GM18909 (cell line): ENCODE measurements at regions not wholly inside any gene's neighbourhood (a gene's known extent, or its start where the extent isn't known, plus 50 kb on each side); places are given as distances from the start of the nearest gene placed in this dataset.

Experiments used
- ATAC-seq: cut with Tn5 transposase; IDR thresholded peaks from one replicate; pipeline ENCODE4 v1.9.1; 2021; ENCODE audit warnings: mild to moderate bottlenecking; ENCODE audit not compliant: unreplicated experiment, poor library complexity

- ATAC-seq = no peak
Measured at GRCh38 chr18:42657551-42657950, 457.9 kb downstream of the RIT2 start.

DNA sequence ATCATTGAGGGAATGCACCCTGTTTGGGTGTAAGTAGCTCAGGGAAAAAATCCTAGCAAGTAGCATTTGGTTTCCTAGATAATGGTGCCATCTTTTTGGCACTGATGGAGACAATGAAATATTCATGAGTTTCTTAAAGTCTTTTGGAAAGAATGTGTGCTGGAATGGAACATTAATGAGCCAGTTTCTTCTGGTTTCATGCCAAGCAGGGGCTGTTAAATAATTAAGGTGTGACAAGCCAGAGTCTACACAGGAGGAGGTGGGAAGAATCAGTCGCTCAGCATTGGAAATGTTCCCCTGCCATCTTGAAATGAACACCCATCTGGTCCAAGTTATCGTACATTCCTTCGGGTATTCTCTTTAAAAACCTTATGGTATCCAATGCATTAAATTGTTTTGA lies 457.3 kb downstream of the RIT2 start:
- no peak for ATAC-seq

GRCh38 chr18:42659187-42659586 lies 456.3 kb downstream of the RIT2 start:
- ATAC-seq = no peak

DNA sequence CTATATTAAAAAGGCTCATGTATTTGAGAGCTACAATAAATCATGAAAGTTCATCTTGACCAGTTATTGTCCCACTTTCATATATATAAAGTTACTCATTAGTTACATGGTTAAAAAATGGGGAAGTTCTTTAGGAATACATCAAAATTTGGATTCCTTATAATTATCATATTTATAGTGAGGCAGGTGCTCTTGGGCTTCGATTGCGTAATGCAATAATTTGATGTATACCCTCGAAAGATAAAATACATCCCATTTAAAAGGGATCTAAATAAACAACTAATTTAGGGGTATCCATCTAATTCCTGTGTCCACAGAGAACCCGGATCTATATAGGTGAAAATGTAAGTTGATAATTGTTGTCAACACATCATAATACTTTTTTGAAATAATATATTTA lies 444.6 kb downstream of the RIT2 start:
- ATAC-seq = no peak

GRCh38 chr18:42675810-42676209 lies 439.7 kb downstream of the RIT2 start:
- ATAC-seq = no peak

- ATAC-seq = no peak
Measured at GRCh38 chr18:42683094-42683493, 432.4 kb downstream of the RIT2 start.

- ATAC-seq = no peak
Measured at GRCh38 chr18:42689310-42689709, 426.2 kb downstream of the RIT2 start.
